Mesenchymal stem cell (in vitro differentiated cells and primary cell): ENCODE measurements at regions not wholly inside any gene's neighbourhood (a gene's known extent, or its start where the extent isn't known, plus 50 kb on each side); places are given as distances from the start of the nearest gene placed in this dataset.
"Not testable (repeated sequence)": the region's sequence is repeated elsewhere in the genome, so short reads cannot be mapped to it uniquely, and the experiment has no call there.

Experiments used
- DNase-seq: peaks from one replicate; pipeline ENCODE4 v3.0.0-alpha.2; 2013
- H2AFZ ChIP-seq: one replicate; pipeline ENCODE4 v1.6.1; 2013; ENCODE audit warnings: low read depth, mild to moderate bottlenecking, control low read depth, inconsistent platforms, low read length, moderate library complexity
- H2AK5ac ChIP-seq: 2 replicates; pipeline ENCODE4 v1.6.1; 2013; ENCODE audit warnings: low read length, moderate library complexity, mild to moderate bottlenecking, inconsistent platforms; ENCODE audit not compliant: severe bottlenecking
- H2BK120ac ChIP-seq: one replicate; pipeline ENCODE4 v1.6.1; 2013; ENCODE audit warnings: low read depth, mild to moderate bottlenecking, inconsistent platforms, low read length, moderate library complexity
- H2BK12ac ChIP-seq, 2 experiments: one replicate each; pipeline ENCODE4 v1.6.1; 2013; ENCODE audit warnings: inconsistent platforms in 2 of 2, low read length in 2 of 2, mild to moderate bottlenecking in 2 of 2, moderate library complexity in 2 of 2, control low read depth in 1 of 2
- H2BK15ac ChIP-seq: one replicate; pipeline ENCODE4 v1.6.1; 2013; ENCODE audit warnings: mild to moderate bottlenecking, low read depth, inconsistent platforms; ENCODE audit not compliant: poor library complexity, severe bottlenecking
- H2BK5ac ChIP-seq: 2 replicates; pipeline ENCODE4 v1.6.1; 2013; ENCODE audit warnings: low read depth, mild to moderate bottlenecking, low read length, control low read depth, inconsistent platforms; ENCODE audit not compliant: poor library complexity, severe bottlenecking
- H3K14ac ChIP-seq, 2 experiments: one replicate each; pipeline ENCODE4 v1.6.1; 2013; ENCODE audit warnings: inconsistent platforms in 2 of 2, low read length in 2 of 2, control low read depth in 1 of 2, mild to moderate bottlenecking in 1 of 2, moderate library complexity in 1 of 2
- H3K18ac ChIP-seq, 2 experiments: one replicate each; pipeline ENCODE4 v1.6.1; 2013; ENCODE audit warnings: inconsistent platforms in 2 of 2, low read length in 2 of 2, control low read depth in 1 of 2, low read depth in 1 of 2, mild to moderate bottlenecking in 1 of 2
- H3K23ac ChIP-seq, 2 experiments: one replicate each; pipeline ENCODE4 v1.6.1; 2013; ENCODE audit warnings: inconsistent platforms in 2 of 2, low read length in 2 of 2, mild to moderate bottlenecking in 2 of 2, moderate library complexity in 2 of 2, control low read depth in 1 of 2
- H3K27ac ChIP-seq: 2 replicates; pipeline ENCODE4 v1.5.1; 2013; ENCODE audit warnings: mild to moderate bottlenecking, moderate library complexity, low read length, control low read depth, inconsistent platforms; ENCODE audit not compliant: poor library complexity, severe bottlenecking
- H3K27me3 ChIP-seq, 2 experiments: 2 replicates each; pipeline versions ENCODE4 v1.6.1 to v1.7.0; 2013; ENCODE audit warnings: low read length in 2 of 2, mild to moderate bottlenecking in 2 of 2, moderate library complexity in 2 of 2, control low read depth in 1 of 2, inconsistent platforms in 1 of 2; ENCODE audit not compliant: control insufficient read depth in 1 of 2, insufficient read depth in 1 of 2
- H3K36me3 ChIP-seq, 2 experiments: 2 replicates each; pipeline versions ENCODE4 v1.6.1 to v1.7.0; 2013; ENCODE audit warnings: low read length in 2 of 2, control low read depth in 1 of 2, inconsistent platforms in 1 of 2, low read depth in 1 of 2, mild to moderate bottlenecking in 1 of 2; ENCODE audit not compliant: insufficient read depth in 2 of 2, control insufficient read depth in 1 of 2
- H3K4ac ChIP-seq, 2 experiments: one replicate each; pipeline ENCODE4 v1.6.1; 2013; ENCODE audit warnings: inconsistent platforms in 2 of 2, low read length in 2 of 2, mild to moderate bottlenecking in 2 of 2, moderate library complexity in 2 of 2, control low read depth in 1 of 2, low read depth in 1 of 2
- H3K4me1 ChIP-seq: 2 replicates; pipeline ENCODE4 v1.6.1; 2013; ENCODE audit warnings: low read depth, low read length, control low read depth; ENCODE audit not compliant: control insufficient read depth, insufficient read depth
- H3K4me2 ChIP-seq: 2 replicates; pipeline ENCODE4 v1.6.1; 2013; ENCODE audit warnings: low read length, mild to moderate bottlenecking, inconsistent platforms; ENCODE audit not compliant: poor library complexity, severe bottlenecking
- H3K4me3 ChIP-seq, 2 experiments: 2 replicates each; pipeline versions ENCODE4 v1.5.1 to v1.7.0; 2013; ENCODE audit warnings: low read length in 2 of 2, mild to moderate bottlenecking in 2 of 2, control low read depth in 1 of 2, low read depth in 1 of 2; ENCODE audit not compliant: insufficient read depth in 1 of 2
- H3K79me1 ChIP-seq: replicated peaks from 2 replicates; pipeline ENCODE4 v1.6.1; 2013; ENCODE audit warnings: mild to moderate bottlenecking, control low read depth, low read length, inconsistent platforms; ENCODE audit not compliant: poor library complexity, severe bottlenecking
- H3K9ac ChIP-seq: 2 replicates; pipeline ENCODE4 v1.7.0; 2013; ENCODE audit warnings: mild to moderate bottlenecking, low read length, moderate library complexity
- H3K9me3 ChIP-seq: 2 replicates; pipeline ENCODE4 v1.7.0; 2013; ENCODE audit warnings: mild to moderate bottlenecking, low read length; ENCODE audit not compliant: control insufficient read depth
- H4K8ac ChIP-seq: one replicate; pipeline ENCODE4 v1.6.1; 2013; ENCODE audit warnings: inconsistent platforms, mild to moderate bottlenecking, low read length, moderate library complexity
- H4K91ac ChIP-seq: one replicate; pipeline ENCODE4 v1.6.1; 2013; ENCODE audit warnings: mild to moderate bottlenecking, low read length, inconsistent platforms
- WGBS: methylation state at CpG from one replicate; pipeline ENCODE4 v1.1.7; 2013; ENCODE audit warnings: mixed read lengths; 5-methylcytosine and 5-hydroxymethylcytosine counted together

DNA sequence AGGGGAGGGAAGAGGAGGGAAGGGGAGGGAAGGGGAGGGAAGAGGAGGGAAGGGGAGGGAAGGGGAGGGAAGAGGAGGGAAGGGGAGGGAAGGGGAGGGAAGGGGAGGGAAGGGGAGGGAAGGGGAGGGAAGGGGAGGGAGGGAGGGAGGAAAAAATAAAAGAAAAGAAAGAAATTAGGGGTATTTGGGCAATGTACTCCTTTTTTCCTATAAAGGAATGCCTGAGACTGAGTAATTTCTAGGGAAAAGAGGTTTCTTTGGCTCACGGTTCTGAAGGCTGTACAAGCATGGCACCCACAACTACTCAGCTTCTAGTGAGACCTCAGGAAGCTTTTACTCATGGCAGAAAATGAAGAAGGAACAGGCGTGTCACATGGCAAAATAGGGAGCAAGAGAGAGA lies 76.5 kb upstream of the TCF21 start:
- H2AK5ac ChIP-seq, H3K4me2 ChIP-seq, H3K23ac ChIP-seq, H3K79me1 ChIP-seq, H2BK12ac ChIP-seq, H4K8ac ChIP-seq, H3K9me3 ChIP-seq, H2BK5ac ChIP-seq, H3K27ac ChIP-seq, H3K27me3 ChIP-seq, H2BK15ac ChIP-seq, H4K91ac ChIP-seq, H3K4me1 ChIP-seq, H2BK120ac ChIP-seq, H3K14ac ChIP-seq, DNase-seq, H3K36me3 ChIP-seq, H3K4ac ChIP-seq, H3K18ac ChIP-seq, H2AFZ ChIP-seq, H3K9ac ChIP-seq, H3K4me3 ChIP-seq: not testable (repeated sequence)
- 78% methylated on average over 1 of the region's 2 CpGs for WGBS

DNA sequence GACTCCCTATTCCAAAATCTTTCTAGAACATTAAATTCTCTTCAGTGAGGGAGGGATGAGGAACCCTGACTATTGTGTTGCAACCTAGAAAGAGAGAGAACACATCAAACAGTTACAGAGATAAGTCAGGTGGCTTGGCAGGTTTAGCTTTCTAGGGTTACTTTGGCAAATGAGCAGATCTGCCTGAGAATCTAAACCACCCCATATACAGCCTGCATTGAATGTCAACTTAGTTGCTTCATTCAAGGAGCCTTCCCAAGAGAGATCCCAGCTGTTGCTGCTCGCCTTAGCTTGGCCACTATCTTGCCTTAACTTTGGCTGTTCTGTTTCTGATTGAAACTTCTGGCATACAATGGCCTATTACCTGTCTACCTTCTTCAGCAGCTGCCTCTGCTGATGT lies 74.7 kb upstream of the TCF21 start:
- Histone ChIP-seq H2BK12ac (peak overlapping the region in 1 of 2 experiments; percentile 33), H3K4me1 (peaks cover 2% of the 10 kb centered on the region), H4K8ac (no peak overlapping the region), H4K91ac (no peak overlapping the region), H2BK5ac (no peak overlapping the region), H3K27ac (no peak overlapping the region), H2BK15ac (no peak overlapping the region), H3K23ac (no peak overlapping the region), H3K14ac (no peak overlapping the region), H2BK120ac (no peak overlapping the region), H3K4me2 (no peak overlapping the region), H3K79me1 (no peaks in the 10 kb centered on the region), H2AFZ (no peak overlapping the region), H3K9ac (no peak overlapping the region), H2AK5ac (no peak overlapping the region), H3K27me3 (no peaks in the 10 kb centered on the region), H3K4me3 (no peak overlapping the region), H3K4ac (no peak overlapping the region), H3K18ac (no peak overlapping the region), H3K36me3 (no peaks in the 10 kb centered on the region), H3K9me3 (no peaks in the 10 kb centered on the region)
- peak; percentile 61 for DNase-seq
- WGBS: 93% methylated on average over 1 of the region's 1 CpG

- Histone ChIP-seq H3K9me3 (no peaks in the 10 kb centered on the region), H3K4me1 (peaks cover 2% of the 10 kb centered on the region), H3K36me3 (no peaks in the 10 kb centered on the region), H2BK15ac (no peak overlapping the region), H3K4ac (no peak overlapping the region), H3K18ac (no peak overlapping the region), H2AFZ (no peak overlapping the region), H2BK12ac (no peak overlapping the region), H3K4me2 (no peak overlapping the region), H4K91ac (no peak overlapping the region), H3K79me1 (no peaks in the 10 kb centered on the region), H3K4me3 (no peak overlapping the region), H3K9ac (no peak overlapping the region), H4K8ac (no peak overlapping the region), H3K23ac (no peak overlapping the region), H3K27me3 (no peaks in the 10 kb centered on the region), H2BK5ac (no peak overlapping the region), H2AK5ac (no peak overlapping the region), H3K14ac (no peak overlapping the region), H2BK120ac (no peak overlapping the region), H3K27ac (no peak overlapping the region)
- 0% methylated on average over 1 of the region's 1 CpG for WGBS
- peak; percentile 69 for DNase-seq
Observed at GRCh38 chr6:133814797-133815196, 74.1 kb upstream of the TCF21 start.

DNA sequence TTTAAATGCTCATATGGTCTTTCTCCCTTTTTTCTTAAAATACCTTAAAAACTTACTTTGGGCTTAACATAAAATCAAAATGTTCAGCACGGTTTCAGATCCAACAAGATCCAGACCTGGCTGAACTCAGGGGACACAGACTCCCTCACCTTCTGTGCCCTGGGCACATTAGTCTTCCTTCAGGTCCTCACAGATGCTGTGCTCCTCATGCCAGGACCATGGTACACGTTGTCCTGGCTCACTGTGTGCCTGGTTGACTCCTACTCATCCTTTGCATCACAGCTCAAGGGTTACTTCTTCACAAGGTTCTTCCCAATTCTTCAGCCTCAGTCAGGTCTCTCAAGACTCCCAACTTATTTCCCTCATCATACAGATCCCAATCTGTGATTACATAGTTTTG lies 73.6 kb upstream of the TCF21 start:
- WGBS: 72% methylated on average over 2 of the region's 2 CpGs
- Histone ChIP-seq H2AK5ac (peak overlapping the region; percentile 28), H3K4me1 (peaks cover 2% of the 10 kb centered on the region), H3K27me3 (no peaks in the 10 kb centered on the region), H3K23ac (no peak overlapping the region), H2BK120ac (no peak overlapping the region), H3K14ac (peak overlapping the region in 1 of 2 experiments; percentile 98), H3K4ac (peak overlapping the region in 1 of 2 experiments; percentile 92), H3K9ac (no peak overlapping the region), H3K9me3 (no peaks in the 10 kb centered on the region), H3K27ac (no peak overlapping the region), H4K91ac (peak overlapping the region; percentile 58), H2BK5ac (no peak overlapping the region), H3K4me2 (no peak overlapping the region), H2BK12ac (peak overlapping the region; percentile 51 to 97), H2BK15ac (no peak overlapping the region), H2AFZ (no peak overlapping the region), H3K4me3 (no peak overlapping the region), H3K36me3 (no peaks in the 10 kb centered on the region), H3K18ac (peak overlapping the region; percentile 6 to 90), H4K8ac (no peak overlapping the region), H3K79me1 (no peaks in the 10 kb centered on the region)
- no peak for DNase-seq
